ENCODE measurements at regions not wholly inside any gene's neighbourhood (a gene's known extent, or its start where the extent isn't known, plus 50 kb on each side); places are given as distances from the start of the nearest gene placed in this dataset.

- no peak for DNase-seq
- in situ Hi-C loops (cut with HindIII; ENCODE audit: low pct_ligation_motif_present, low pct_unique_long_range_greater_than_20kb, low sequenced_read_pairs), result no loop called here
These were observed 186.0 kb upstream of the TNP1 start for GRCh38 chr2:217045700-217046475.

GRCh38 chr2:217040099-217040498 lies 180.2 kb upstream of the TNP1 start:
- DNase-seq, result no peak
- in situ Hi-C loops (cut with HindIII; ENCODE audit: low pct_ligation_motif_present, low pct_unique_long_range_greater_than_20kb, low sequenced_read_pairs), result no loop called here

GRCh38 chr2:217038001-217038400 lies 178.1 kb upstream of the TNP1 start:
- in situ Hi-C loops (cut with HindIII; ENCODE audit: low pct_ligation_motif_present, low pct_unique_long_range_greater_than_20kb, low sequenced_read_pairs), result no loop called here
- no peak for DNase-seq

DNA sequence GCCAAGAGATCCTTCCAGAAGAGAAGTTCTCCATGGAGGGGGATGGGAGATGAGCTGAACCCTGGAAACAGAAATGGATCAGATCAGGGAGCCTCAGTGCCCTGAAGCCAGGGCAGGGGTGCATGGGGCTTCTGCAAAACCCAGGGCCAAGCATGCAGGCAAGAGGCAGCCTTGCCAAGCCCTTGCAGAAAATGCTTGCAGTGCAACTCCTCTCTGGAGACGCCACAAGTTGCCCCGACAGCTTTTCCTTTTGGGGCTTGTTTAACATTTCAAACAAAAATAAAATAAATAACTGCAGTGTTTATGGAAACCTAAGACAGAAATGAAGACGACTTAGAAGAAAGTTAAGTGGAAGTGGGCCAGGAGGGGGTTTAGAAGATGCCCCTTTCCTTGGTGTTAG lies 177.5 kb upstream of the TNP1 start:
- in situ Hi-C loops (cut with HindIII; ENCODE audit: low pct_ligation_motif_present, low pct_unique_long_range_greater_than_20kb, low sequenced_read_pairs), result no loop called here

DNA sequence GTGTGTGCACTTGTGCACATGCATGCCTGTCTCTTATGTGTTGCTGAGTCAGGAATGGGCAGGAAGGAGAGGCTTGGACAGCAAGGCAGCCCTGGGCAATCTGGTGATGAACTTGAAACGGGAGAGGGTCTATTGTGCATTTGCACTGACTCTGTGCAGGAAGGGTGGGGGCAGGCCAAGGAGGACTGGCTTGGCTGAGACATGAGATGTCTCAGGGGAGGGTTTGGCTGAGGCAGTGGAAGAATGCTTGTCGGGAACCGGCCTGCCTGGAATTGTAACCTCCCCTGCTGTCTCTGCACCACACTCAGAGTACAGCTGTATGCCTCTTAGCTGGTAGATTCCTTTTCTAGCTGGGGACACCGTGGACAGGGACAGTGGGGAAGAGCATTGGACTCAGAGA lies 176.1 kb upstream of the TNP1 start:
- no peak for DNase-seq
- in situ Hi-C loops (cut with HindIII; ENCODE audit: low pct_ligation_motif_present, low pct_unique_long_range_greater_than_20kb, low sequenced_read_pairs), result no loop called here

More for the DNA sequence above, 177.5 kb upstream of the TNP1 start:
- no peak for DNase-seq

- no peak for DNase-seq
- in situ Hi-C loops (cut with HindIII; ENCODE audit: low pct_ligation_motif_present, low pct_unique_long_range_greater_than_20kb, low sequenced_read_pairs), result no loop called here
These were observed 173.3 kb upstream of the TNP1 start for GRCh38 chr2:217033186-217033585.

DNA sequence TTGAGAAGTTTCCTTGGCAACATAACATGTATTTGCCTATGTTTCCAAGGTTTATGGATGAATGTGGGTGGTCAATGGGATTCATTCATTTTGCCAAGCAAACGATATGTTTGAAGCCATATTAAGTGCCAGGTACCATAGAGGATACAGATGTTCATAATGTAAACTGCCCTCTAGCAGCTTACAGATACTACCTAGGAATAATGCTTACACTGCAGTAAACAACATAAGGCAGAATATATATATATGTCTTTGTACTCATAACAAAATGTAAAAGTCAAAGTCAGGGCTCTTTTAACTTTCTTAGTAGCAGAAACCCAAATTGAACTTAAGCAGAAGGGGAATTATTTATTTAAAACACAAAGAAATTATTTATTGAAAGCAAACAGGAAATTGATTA lies 171.6 kb upstream of the TNP1 start:
- in situ Hi-C loops (cut with HindIII; ENCODE audit: low pct_ligation_motif_present, low pct_unique_long_range_greater_than_20kb, low sequenced_read_pairs), result no loop called here

GRCh38 chr2:217030081-217030480 lies 170.2 kb upstream of the TNP1 start:
- in situ Hi-C loops (cut with HindIII; ENCODE audit: low pct_ligation_motif_present, low pct_unique_long_range_greater_than_20kb, low sequenced_read_pairs), result no loop called here
- DNase-seq, result no peak

More for the DNA sequence above, 171.6 kb upstream of the TNP1 start:
- DNase-seq, result no peak

DNA sequence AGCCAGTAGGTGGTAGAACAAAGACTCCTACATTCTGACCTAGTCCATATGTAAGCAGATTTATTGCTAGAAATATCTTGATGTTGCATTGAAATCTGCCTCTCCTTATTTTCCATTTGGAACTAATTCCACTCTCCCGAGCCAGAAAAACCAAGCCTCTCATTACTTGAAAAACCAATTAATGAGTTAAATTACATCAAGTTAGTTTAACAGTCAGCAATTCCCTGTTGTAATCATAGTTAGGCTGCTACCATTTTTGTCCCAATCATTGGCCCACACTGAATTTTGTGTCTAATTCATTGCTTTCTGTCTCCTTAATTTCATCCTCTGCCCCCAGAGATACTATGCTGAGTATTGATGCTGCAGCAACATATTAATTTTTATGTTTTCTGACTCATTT lies 168.3 kb upstream of the TNP1 start:
- no peak for DNase-seq
- in situ Hi-C loops (cut with HindIII; ENCODE audit: low pct_ligation_motif_present, low pct_unique_long_range_greater_than_20kb, low sequenced_read_pairs), result no loop called here

DNA sequence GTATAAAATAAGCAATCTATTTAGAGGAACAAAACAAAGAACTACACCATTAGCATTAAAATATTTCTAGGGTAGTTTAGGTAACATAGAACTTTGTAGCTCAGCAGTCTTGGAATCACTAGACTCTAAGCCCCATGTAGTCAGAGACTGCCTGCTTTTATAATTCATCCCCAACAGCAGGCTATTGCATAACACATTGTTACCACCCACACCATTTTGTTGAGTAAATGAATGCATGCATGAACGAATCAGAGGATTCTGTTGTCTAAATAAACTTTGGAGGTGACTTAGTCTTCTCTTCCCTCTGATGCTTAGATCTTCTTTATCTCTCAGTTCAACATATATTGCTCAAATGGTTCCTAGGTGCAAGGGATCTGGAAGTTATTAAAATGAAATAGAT lies 167.6 kb upstream of the TNP1 start:
- in situ Hi-C loops (cut with HindIII; ENCODE audit: low pct_ligation_motif_present, low pct_unique_long_range_greater_than_20kb, low sequenced_read_pairs), result no loop called here
- no peak for DNase-seq

- DNase-seq, result no peak
- in situ Hi-C loops (cut with HindIII; ENCODE audit: low pct_ligation_motif_present, low pct_unique_long_range_greater_than_20kb, low sequenced_read_pairs), result no loop called here
These were observed 166.7 kb upstream of the TNP1 start for GRCh38 chr2:217026569-217026968.

GRCh38 chr2:217026161-217026560 lies 166.3 kb upstream of the TNP1 start:
- in situ Hi-C loops (cut with HindIII; ENCODE audit: low pct_ligation_motif_present, low pct_unique_long_range_greater_than_20kb, low sequenced_read_pairs), result no loop called here
- no peak for DNase-seq

GRCh38 chr2:217023611-217024010 lies 163.7 kb upstream of the TNP1 start:
- in situ Hi-C loops (cut with HindIII; ENCODE audit: low pct_ligation_motif_present, low pct_unique_long_range_greater_than_20kb, low sequenced_read_pairs), result no loop called here
- DNase-seq, result no peak

GRCh38 chr2:217017456-217018252 lies 157.8 kb upstream of the TNP1 start:
- in situ Hi-C loops (cut with HindIII; ENCODE audit: low pct_ligation_motif_present, low pct_unique_long_range_greater_than_20kb, low sequenced_read_pairs), result no loop called here

DNA sequence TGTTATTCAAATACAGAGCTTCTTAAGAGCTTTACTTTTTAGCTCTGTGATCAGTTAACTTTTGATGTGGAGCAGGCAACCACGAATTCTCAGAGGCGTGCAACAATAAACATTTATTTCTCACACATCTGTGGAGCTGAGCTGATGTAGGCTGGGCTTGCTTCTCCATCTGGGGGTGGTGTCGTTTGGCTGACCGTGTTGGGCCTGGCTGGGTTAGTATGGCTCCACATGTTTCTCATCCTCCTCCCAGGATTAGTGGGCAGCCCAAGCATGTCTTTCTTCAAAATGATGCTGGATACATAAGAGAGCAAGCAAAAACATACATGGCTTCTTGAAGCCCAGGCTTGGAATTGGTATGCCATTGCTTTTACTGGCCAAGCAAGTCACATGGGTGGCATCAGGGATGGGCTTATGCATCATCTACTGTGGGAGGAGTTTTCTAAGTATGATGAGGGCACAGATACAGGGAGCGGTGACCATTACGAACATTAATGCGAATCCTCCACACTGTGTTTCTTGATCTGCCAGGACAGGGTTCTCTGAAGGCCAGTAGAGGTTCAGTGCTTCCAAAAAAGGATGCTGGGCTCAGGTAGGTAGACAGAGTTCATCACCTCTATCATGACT lies 157.0 kb upstream of the TNP1 start:
- in situ Hi-C loops (cut with HindIII; ENCODE audit: low pct_ligation_motif_present, low pct_unique_long_range_greater_than_20kb, low sequenced_read_pairs), result no loop called here
- DNase-seq, result no peak

More at GRCh38 chr2:217017456-217018252, 157.8 kb upstream of the TNP1 start:
- DNase-seq, result no peak

DNA sequence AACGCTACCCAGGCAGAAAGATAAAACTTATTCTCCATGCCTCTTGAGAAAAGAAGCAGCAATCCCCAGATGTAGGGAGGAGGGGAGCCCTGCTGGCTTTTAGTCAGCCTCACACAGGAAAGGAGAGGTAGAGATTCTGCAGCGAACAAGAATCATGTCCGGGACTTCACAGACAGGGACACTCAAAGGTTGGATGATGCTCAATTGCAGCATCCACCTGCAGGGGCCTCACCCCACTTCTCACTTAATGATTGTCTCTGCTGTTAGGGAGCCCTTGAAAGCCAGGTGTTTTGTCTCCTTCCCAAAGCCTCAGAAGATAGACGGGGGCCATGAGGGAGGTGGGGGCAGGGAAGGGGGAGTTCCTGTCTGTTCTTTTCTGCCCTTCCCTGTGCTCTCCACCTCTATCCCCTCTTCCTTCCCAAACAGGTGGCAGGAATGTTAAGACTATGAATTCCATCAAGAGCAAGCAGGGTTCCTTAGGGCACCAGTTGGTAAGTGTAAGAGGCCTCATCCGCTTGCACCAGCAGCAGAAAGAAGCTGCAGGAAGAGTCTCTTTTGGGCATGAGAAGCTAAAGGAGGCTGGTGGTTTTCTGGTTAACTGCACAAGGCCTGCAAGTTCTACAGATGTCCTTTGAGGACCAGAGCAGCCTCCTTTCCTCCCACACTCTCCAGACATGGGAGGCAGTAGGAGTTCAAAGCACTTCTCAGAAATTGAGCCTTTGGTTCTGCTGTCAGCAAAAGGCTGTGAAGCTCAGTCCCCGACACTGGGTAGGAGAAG lies 154.7 kb upstream of the TNP1 start:
- in situ Hi-C loops (cut with HindIII; ENCODE audit: low pct_ligation_motif_present, low pct_unique_long_range_greater_than_20kb, low sequenced_read_pairs), result no loop called here

GRCh38 chr2:217013926-217014325 lies 154.1 kb upstream of the TNP1 start:
- in situ Hi-C loops (cut with HindIII; ENCODE audit: low pct_ligation_motif_present, low pct_unique_long_range_greater_than_20kb, low sequenced_read_pairs), result no loop called here

More for the DNA sequence above, 154.7 kb upstream of the TNP1 start:
- DNase-seq, result no peak

DNA sequence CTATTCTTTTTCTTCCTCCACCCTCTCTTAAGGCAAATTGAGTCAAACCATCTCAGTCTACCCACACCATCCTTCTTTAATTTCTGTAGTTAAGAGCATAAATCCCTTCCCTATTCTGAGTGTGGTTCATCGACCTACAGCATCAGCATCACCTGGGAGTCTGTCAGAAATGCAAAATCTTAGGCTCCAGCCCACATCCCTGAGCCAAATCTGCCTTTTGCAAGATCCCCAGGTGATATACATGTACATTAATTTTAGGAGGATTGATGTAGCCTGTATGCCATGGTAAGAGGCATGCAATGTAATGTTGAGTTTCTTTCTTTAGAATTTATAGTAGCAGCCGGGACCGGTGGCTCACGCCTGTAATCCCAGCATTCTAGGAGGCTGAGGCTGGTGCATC lies 151.7 kb upstream of the TNP1 start:
- in situ Hi-C loops (cut with HindIII; ENCODE audit: low pct_ligation_motif_present, low pct_unique_long_range_greater_than_20kb, low sequenced_read_pairs), result no loop called here
- no peak for DNase-seq

More at GRCh38 chr2:217013926-217014325, 154.1 kb upstream of the TNP1 start:
- no peak for DNase-seq

GRCh38 chr2:217010173-217010572 lies 150.3 kb upstream of the TNP1 start:
- no peak for DNase-seq
- in situ Hi-C loops (cut with HindIII; ENCODE audit: low pct_ligation_motif_present, low pct_unique_long_range_greater_than_20kb, low sequenced_read_pairs), result no loop called here

Measured in ACHN (cell line).